ENCODE measurements at regions not wholly inside any gene's neighbourhood (a gene's known extent, or its start where the extent isn't known, plus 50 kb on each side); places are given as distances from the start of the nearest gene placed in this dataset.

DNA sequence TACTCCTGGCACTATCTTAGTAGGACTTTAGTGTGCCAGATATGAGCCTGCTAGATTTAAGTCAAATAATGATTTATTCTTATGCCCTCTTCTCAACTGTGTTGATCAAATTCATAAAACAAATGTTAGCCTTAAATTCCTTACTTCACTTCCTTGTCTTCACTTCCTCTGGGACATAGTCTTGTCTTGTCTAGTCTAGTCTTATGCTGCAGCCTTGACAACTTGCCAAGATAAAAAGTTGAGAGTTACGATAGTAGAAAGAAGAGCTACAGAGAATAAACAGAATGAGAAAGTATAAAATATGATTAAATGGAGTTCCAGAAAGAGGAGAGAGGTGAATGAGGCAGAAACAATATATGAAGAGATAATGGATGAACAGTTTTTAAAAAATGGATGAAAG lies 378.1 kb downstream of the DAD1 start:
- no peak for TF ChIP-seq ARNTL (CRISPR knock-in tag; IDR thresholded peaks at IDR 0.05; ENCODE audit: borderline replicate concordance, low read depth)
- no peak for TF ChIP-seq ZFP3 (CRISPR knock-in tag; IDR thresholded peaks at IDR 0.05)
- TF ChIP-seq PATZ1 (CRISPR knock-in tag; IDR thresholded peaks at IDR 0.05; ENCODE audit: borderline replicate concordance) = no peak
- TF ChIP-seq, protein P1, sequence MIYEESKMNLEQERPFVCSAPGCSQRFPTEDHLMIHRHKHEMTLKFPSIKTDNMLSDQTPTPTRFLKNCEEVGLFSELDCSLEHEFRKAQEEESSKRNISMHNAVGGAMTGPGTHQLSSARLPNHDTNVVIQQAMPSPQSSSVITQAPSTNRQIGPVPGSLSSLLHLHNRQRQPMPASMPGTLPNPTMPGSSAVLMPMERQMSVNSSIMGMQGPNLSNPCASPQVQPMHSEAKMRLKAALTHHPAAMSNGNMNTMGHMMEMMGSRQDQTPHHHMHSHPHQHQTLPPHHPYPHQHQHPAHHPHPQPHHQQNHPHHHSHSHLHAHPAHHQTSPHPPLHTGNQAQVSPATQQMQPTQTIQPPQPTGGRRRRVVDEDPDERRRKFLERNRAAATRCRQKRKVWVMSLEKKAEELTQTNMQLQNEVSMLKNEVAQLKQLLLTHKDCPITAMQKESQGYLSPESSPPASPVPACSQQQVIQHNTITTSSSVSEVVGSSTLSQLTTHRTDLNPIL (CRISPR knock-in tag; IDR thresholded peaks at IDR 0.05; ENCODE audit: low read depth) = no peak
- no peak for TF ChIP-seq BACH2 (CRISPR knock-in tag; IDR thresholded peaks at IDR 0.05; ENCODE audit: borderline replicate concordance)
- TF ChIP-seq ZNF565 (CRISPR knock-in tag; conservative IDR thresholded peaks at IDR 0.05; ENCODE audit: low read depth) = no peak
- no peak for TF ChIP-seq GLIS3 (CRISPR knock-in tag; IDR thresholded peaks at IDR 0.05)
- TF ChIP-seq RARB (CRISPR knock-in tag; IDR thresholded peaks at IDR 0.05) = no peak
- TF ChIP-seq ZC3H10 (CRISPR knock-in tag; IDR thresholded peaks at IDR 0.05) = no peak
- no peak for TF ChIP-seq TCF4 (CRISPR knock-in tag; IDR thresholded peaks at IDR 0.05; ENCODE audit: borderline replicate concordance)
- TF ChIP-seq ZNF8 (CRISPR knock-in tag; IDR thresholded peaks at IDR 0.05) = no peak
- TF ChIP-seq OSR1 (CRISPR knock-in tag; IDR thresholded peaks at IDR 0.05) = no peak
- TF ChIP-seq CSDC2 (CRISPR knock-in tag; IDR thresholded peaks at IDR 0.05) = no peak
- no peak for TF ChIP-seq SNAI2 (CRISPR knock-in tag; IDR thresholded peaks at IDR 0.05)
